ENCODE measurements at regions not wholly inside any gene's neighbourhood (a gene's known extent, or its start where the extent isn't known, plus 50 kb on each side); places are given as distances from the start of the nearest gene placed in this dataset.

DNA sequence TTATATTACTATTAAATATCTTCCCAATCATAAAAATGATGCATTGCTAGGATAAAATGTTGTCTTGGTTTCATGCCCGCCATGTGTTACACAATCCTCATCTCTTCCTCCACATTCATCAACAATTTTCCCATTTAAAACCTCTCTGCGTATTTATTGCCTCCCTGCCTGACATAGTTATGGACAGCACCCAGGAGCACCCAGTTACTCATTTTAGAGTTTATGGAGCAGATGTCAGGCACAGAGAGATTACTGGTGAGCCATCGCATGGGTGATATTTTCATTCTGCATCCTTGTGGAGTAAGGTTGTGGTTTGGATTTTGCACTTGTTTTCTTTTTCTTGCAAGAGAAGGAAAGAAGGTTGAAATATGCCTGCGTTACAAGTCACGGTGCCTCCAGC lies 116.7 kb upstream of the NPAS2 start:
- no peak overlapping the region for H3K4me3 ChIP-seq (ENCODE audit: low read depth, low read length)
- DNase-seq (ENCODE audit: low read depth) = no peak
- TF ChIP-seq POLR2A (IDR thresholded peaks at IDR 0.05; ENCODE audit: extremely low read depth, insufficient read length) (no peak), MYC (IDR thresholded peaks at IDR 0.05; ENCODE audit: low read depth, low read length) (no peak)
- TF ChIP-seq, protein P1, sequence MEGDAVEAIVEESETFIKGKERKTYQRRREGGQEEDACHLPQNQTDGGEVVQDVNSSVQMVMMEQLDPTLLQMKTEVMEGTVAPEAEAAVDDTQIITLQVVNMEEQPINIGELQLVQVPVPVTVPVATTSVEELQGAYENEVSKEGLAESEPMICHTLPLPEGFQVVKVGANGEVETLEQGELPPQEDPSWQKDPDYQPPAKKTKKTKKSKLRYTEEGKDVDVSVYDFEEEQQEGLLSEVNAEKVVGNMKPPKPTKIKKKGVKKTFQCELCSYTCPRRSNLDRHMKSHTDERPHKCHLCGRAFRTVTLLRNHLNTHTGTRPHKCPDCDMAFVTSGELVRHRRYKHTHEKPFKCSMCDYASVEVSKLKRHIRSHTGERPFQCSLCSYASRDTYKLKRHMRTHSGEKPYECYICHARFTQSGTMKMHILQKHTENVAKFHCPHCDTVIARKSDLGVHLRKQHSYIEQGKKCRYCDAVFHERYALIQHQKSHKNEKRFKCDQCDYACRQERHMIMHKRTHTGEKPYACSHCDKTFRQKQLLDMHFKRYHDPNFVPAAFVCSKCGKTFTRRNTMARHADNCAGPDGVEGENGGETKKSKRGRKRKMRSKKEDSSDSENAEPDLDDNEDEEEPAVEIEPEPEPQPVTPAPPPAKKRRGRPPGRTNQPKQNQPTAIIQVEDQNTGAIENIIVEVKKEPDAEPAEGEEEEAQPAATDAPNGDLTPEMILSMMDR (IDR thresholded peaks at IDR 0.05; ENCODE audit: low read depth, low read length) = no peak
- TF ChIP-seq, protein P2, sequence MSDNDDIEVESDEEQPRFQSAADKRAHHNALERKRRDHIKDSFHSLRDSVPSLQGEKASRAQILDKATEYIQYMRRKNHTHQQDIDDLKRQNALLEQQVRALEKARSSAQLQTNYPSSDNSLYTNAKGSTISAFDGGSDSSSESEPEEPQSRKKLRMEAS (IDR thresholded peaks at IDR 0.05; ENCODE audit: low read depth, low read length) = no peak

DNA sequence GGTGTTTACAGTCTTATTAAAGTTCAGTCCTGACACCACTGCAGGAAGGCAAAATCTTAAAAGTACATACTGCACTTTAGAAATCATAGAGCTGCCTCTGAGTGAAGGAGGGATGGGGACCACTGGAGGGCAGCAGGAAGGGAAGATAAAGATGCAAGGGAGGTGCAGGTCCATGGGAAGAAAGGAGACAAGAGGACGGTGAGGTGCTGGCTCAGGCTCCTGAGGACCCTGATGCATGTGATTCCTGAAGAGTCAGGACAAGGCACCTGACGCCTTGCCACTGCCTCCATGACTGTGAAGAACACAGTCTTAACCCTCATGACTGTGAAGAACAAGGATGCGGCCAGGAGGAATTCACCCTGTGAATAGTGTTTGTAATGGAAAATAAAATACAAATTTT lies 116.2 kb upstream of the NPAS2 start:
- H3K4me3 ChIP-seq (ENCODE audit: low read depth, low read length) = no peak overlapping the region
- TF ChIP-seq MYC (IDR thresholded peaks at IDR 0.05; ENCODE audit: low read depth, low read length) (no peak), POLR2A (IDR thresholded peaks at IDR 0.05; ENCODE audit: extremely low read depth, insufficient read length) (no peak)
- TF ChIP-seq, protein P1 (IDR thresholded peaks at IDR 0.05; ENCODE audit: low read depth, low read length) = no peak
- TF ChIP-seq, protein P2 (IDR thresholded peaks at IDR 0.05; ENCODE audit: low read depth, low read length) = no peak
- DNase-seq (ENCODE audit: low read depth) = no peak

DNA sequence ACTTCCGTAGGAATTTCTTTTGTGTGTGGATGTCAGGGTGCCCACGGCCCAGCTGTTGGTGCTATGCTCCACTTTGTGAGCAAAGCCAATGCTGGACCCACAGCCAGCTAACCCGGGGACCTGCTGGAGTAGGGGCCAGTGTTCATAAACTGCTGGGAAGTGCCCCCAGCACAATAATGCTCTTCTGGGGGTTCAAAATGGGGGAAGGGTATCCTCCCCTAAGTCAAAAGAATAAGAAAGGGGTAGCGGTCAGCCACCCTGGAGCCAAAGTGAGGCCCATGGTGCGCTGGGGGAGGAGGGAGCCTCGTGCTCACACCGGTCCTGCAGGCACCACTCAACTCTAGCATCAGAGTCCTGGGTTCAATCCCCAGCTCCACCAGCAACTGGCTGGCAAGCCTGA lies 115.8 kb upstream of the NPAS2 start:
- no peak overlapping the region for H3K4me3 ChIP-seq (ENCODE audit: low read depth, low read length)
- no peak for DNase-seq (ENCODE audit: low read depth)
- no peak for TF ChIP-seq POLR2A (IDR thresholded peaks at IDR 0.05; ENCODE audit: extremely low read depth, insufficient read length)
- TF ChIP-seq, protein P1 (IDR thresholded peaks at IDR 0.05; ENCODE audit: low read depth, low read length) = no peak
- TF ChIP-seq, protein P2 (IDR thresholded peaks at IDR 0.05; ENCODE audit: low read depth, low read length) = no peak

DNA sequence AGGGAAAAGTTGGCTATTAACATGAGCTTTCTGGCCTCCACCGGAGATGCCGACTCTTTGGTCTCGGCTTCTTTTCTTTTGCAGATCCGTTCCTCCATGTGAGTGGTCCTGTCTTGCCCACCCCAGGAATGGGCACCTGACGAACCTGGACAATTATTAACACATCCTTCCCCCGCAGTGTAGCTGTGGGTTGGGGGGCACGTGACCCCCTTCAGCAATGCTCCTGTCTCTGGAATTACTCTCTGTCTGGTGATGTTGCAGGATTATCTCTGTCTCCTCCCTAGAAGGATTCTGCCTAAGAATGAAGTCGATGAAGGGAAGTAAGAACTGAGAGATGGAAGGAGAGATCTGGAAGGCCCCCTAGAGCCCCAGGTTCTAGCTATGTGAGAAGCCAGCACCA lies 115.2 kb upstream of the NPAS2 start:
- DNase-seq (ENCODE audit: low read depth) = no peak
- TF ChIP-seq, protein P2 (IDR thresholded peaks at IDR 0.05; ENCODE audit: low read depth, low read length) = no peak
- TF ChIP-seq, protein P1 (IDR thresholded peaks at IDR 0.05; ENCODE audit: low read depth, low read length) = no peak
- TF ChIP-seq MYC (IDR thresholded peaks at IDR 0.05; ENCODE audit: low read depth, low read length) (no peak), POLR2A (IDR thresholded peaks at IDR 0.05; ENCODE audit: extremely low read depth, insufficient read length) (no peak)
- H3K4me3 ChIP-seq (ENCODE audit: low read depth, low read length) = no peak overlapping the region

DNA sequence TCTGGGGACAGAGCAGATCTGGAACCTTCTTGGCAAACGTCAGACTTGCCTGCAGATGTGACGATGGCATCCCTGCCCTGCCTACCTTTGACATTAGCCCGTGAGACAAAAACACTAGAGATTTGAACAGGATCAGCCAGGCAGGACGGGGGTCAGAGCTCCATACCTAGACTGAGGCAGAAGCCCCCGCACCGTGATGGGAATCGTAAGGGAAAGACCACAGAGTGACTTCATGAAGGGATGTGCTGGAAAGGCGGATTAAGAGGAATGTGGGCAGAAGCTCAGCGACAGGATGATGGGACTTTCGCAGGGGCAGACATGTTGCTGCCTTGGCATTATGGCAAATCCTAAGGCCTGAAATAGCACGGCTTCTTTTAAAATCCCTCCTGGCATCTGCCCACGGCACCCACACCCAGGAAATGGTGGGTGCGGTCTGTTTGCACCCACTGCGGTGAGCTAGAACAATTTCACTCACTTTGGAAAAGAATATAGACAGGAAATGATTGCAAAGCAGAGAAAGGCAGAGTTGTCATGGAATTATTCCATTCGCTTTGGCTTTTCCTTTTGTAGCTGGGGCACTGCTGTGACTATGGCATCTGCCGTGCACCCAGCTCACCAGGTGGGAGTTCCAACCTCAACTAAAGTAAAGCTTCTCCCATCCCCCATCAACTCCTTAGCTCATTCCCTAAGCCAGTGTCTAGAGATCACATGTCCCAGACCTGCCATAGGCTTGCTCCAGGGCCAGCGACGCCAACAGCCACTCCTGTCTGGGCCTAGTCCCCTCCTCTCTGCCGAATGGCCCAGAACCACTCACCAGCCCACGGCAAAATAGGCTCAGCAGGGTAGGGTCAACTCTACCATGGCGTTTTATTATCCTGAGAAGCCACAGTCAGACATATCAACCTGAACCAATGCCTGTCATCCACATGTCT lies 112.7 kb upstream of the NPAS2 start:
- TF ChIP-seq, protein P1 (IDR thresholded peaks at IDR 0.05; ENCODE audit: low read depth, low read length) = no peak
- no peak for TF ChIP-seq MYC (IDR thresholded peaks at IDR 0.05; ENCODE audit: low read depth, low read length)
- TF ChIP-seq, protein P2 (IDR thresholded peaks at IDR 0.05; ENCODE audit: low read depth, low read length) = no peak
- no peak for TF ChIP-seq POLR2A (IDR thresholded peaks at IDR 0.05; ENCODE audit: extremely low read depth, insufficient read length)
- H3K4me3 ChIP-seq (ENCODE audit: low read depth, low read length) = no peak overlapping the region
- DNase-seq (ENCODE audit: low read depth) = no peak

All from NB4 (cell line).